HEK293 (cell line): ENCODE measurements at regions not wholly inside any gene's neighbourhood (a gene's known extent, or its start where the extent isn't known, plus 50 kb on each side); places are given as distances from the start of the nearest gene placed in this dataset.

ENCODE experiments used
- CTCF ChIA-PET: fragments of 350-600 bp; formaldehyde crosslinking; extraction: SDS; loops from one replicate; lab custom pipeline; 2021; ENCODE audit warnings: antibody characterized with exemption; lab: Yijun Ruan, JAX
- POLR2A ChIA-PET: fragments of 300-600 bp; formaldehyde crosslinking; extraction: SDS; loops from one replicate; lab custom pipeline; 2020; ENCODE audit warnings: antibody characterized with exemption, inconsistent platforms; lab: Yijun Ruan, JAX
- H3K27ac ChIP-seq: fragments of 200-500 bp; sonication (Bioruptor generic); 2 replicates; pipeline ENCODE4 v1.5.1; 2014; ENCODE audit warnings: low read depth, low read length, control low read depth, inconsistent platforms; ENCODE audit errors: extremely low read depth
- H3K36me3 ChIP-seq, 2 experiments: fragments of 200-500 bp in 1 of 2; sonication (Bioruptor generic) in 1 of 2; 1 replicate in 1 of 2; 2 replicates in 1 of 2; pipeline ENCODE4 v1.5.1; 2014 to 2017; ENCODE audit warnings: inconsistent platforms in 2 of 2, low read length in 2 of 2; ENCODE audit not compliant: control insufficient read depth in 2 of 2, insufficient read depth in 1 of 2
- H3K4me1 ChIP-seq: fragments of 200-500 bp; sonication (Bioruptor generic); 2 replicates; pipeline ENCODE4 v1.5.1; 2014; ENCODE audit warnings: mild to moderate bottlenecking, low read length, inconsistent platforms; ENCODE audit not compliant: control insufficient read depth, insufficient read depth
- H3K4me3 ChIP-seq: 2 replicates; pipeline ENCODE4 v1.5.1; 2011; ENCODE audit warnings: low read depth, mild to moderate bottlenecking, control low read depth, low read length, moderate library complexity
- H3K9me3 ChIP-seq: fragments of 200-500 bp; sonication (Bioruptor generic); 2 replicates; pipeline ENCODE4 v1.5.1; 2014; ENCODE audit warnings: low read depth, low read length, inconsistent platforms; ENCODE audit not compliant: control insufficient read depth, insufficient read depth
- HOXC10 ChIP-seq: sonication (generic); formaldehyde crosslinking; IDR thresholded peaks from 2 replicates; pipeline ENCODE4 v1.8.1; 2023; ENCODE audit warnings: mild to moderate bottlenecking, missing genetic modification reagents
- TCF7L2 ChIP-seq: IDR thresholded peaks from 2 replicates; pipeline ENCODE4 v1.6.1; 2011; ENCODE audit warnings: low read depth, mild to moderate bottlenecking, inconsistent platforms, low read length, moderate library complexity, borderline replicate concordance
- YY1 ChIP-seq: fragments of 450-650 bp; formaldehyde crosslinking; IDR thresholded peaks from 2 replicates; pipeline ENCODE4 v1.5.1; 2018; ENCODE audit warnings: missing biosample characterization, missing genetic modification characterization
- ZBTB1 ChIP-seq: fragments of 450-650 bp; formaldehyde crosslinking; IDR thresholded peaks from 2 replicates; pipeline ENCODE4 v1.5.1; 2016; ENCODE audit warnings: missing biosample characterization, missing genetic modification characterization
- ZBTB48 ChIP-seq: fragments of 450-650 bp; formaldehyde crosslinking; IDR thresholded peaks from 2 replicates; pipeline ENCODE4 v1.5.1; 2016; ENCODE audit warnings: missing biosample characterization, missing genetic modification characterization
- ZFP41 ChIP-seq: fragments of 450-650 bp; formaldehyde crosslinking; IDR thresholded peaks from 2 replicates; pipeline ENCODE4 v1.5.1; 2016; ENCODE audit warnings: missing biosample characterization, missing genetic modification characterization, borderline replicate concordance
- ZNF157 ChIP-seq: fragments of 450-650 bp; formaldehyde crosslinking; IDR thresholded peaks from 2 replicates; pipeline ENCODE4 v1.5.1; 2016; ENCODE audit warnings: missing biosample characterization, missing genetic modification characterization
- ZNF19 ChIP-seq: fragments of 450-650 bp; formaldehyde crosslinking; IDR thresholded peaks from 2 replicates; pipeline ENCODE4; 2016; ENCODE audit warnings: missing biosample characterization, missing genetic modification characterization, low read depth
- ZNF324 ChIP-seq: fragments of 450-650 bp; formaldehyde crosslinking; IDR thresholded peaks from 2 replicates; pipeline ENCODE4 v1.5.1; 2016; ENCODE audit warnings: missing biosample characterization, missing genetic modification characterization
- ZNF48 ChIP-seq: fragments of 450-650 bp; formaldehyde crosslinking; IDR thresholded peaks from 2 replicates; pipeline ENCODE4 v1.5.1; 2016; ENCODE audit warnings: missing biosample characterization, missing genetic modification characterization
- ZNF558 ChIP-seq: fragments of 450-650 bp; formaldehyde crosslinking; IDR thresholded peaks from 2 replicates; pipeline ENCODE4 v1.5.1; 2016; ENCODE audit warnings: missing biosample characterization, missing genetic modification characterization
- ZNF585B ChIP-seq: fragments of 450-650 bp; formaldehyde crosslinking; IDR thresholded peaks from 2 replicates; pipeline ENCODE4 v1.5.1; 2016; ENCODE audit warnings: missing biosample characterization, missing genetic modification characterization
- ZNF670 ChIP-seq: fragments of 450-650 bp; formaldehyde crosslinking; IDR thresholded peaks from 2 replicates; pipeline ENCODE4 v1.5.1; 2016; ENCODE audit warnings: missing biosample characterization, missing genetic modification characterization, low read depth
- TF ChIP-seq, protein P1 (sequence below): fragments of 450-650 bp; formaldehyde crosslinking; IDR thresholded peaks from 2 replicates; pipeline ENCODE4 v1.5.1; 2017; ENCODE audit warnings: missing biosample characterization, missing genetic modification characterization
- TF ChIP-seq, protein P2 (sequence below): fragments of 450-650 bp; formaldehyde crosslinking; IDR thresholded peaks from 2 replicates; pipeline ENCODE4 v1.5.1; 2016; ENCODE audit warnings: missing biosample characterization, missing genetic modification characterization
- TF ChIP-seq, protein P3 (sequence below): fragments of 450-650 bp; formaldehyde crosslinking; IDR thresholded peaks from 2 replicates; pipeline ENCODE4 v1.5.1; 2016; ENCODE audit warnings: missing biosample characterization, missing genetic modification characterization, borderline replicate concordance
- TF ChIP-seq, protein P4 (sequence below): fragments of 450-650 bp; formaldehyde crosslinking; IDR thresholded peaks from 2 replicates; pipeline ENCODE4 v1.5.1; 2016; ENCODE audit warnings: missing biosample characterization, missing genetic modification characterization
- TF ChIP-seq, protein P5 (sequence below): fragments of 450-650 bp; formaldehyde crosslinking; IDR thresholded peaks from 2 replicates; pipeline ENCODE4 v1.5.1; 2016; ENCODE audit warnings: missing biosample characterization, missing genetic modification characterization

DNA sequence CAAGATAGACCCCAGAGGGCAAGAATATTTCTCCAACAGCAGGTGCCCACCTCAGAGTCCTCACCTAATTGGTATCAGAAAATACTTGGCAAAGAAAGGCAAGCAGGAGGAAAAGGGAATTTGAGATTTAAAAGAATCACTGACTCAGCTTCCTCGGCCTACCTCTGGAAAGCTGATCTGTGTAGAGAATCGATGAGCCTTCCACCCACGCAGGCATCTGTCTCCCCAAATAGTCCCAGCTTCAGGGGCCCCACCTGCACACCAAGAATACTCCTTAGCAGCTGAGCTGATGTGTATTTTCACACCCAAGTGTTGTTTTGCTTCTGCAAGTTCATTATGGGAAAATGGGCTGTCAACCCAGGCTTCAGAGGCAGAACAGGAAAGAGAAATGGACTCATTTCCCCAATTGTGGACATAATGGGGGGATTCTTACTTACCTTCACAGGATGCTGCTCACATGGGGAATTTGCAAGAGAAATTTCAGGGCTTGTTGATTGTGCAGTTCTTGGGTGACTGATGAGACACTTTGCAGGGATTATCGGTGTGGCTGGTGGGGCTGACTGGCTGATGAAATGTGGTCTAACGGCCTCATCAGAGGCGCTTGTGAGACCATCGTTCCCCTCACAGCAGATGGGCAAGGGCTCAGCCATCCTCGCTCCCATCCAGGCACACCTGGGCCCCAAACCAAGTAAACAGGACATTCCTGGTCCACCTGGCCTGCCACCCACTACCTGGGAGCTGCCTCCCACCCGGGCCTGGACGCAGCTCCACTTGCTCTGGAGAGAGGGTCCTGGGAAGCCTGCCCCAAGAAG, 436.3 kb downstream of the PTPRU start:
- POLR2A ChIA-PET = no interaction called here
- no peak for TF ChIP-seq ZNF324
- H3K4me3 ChIP-seq = no peak overlapping the region

DNA sequence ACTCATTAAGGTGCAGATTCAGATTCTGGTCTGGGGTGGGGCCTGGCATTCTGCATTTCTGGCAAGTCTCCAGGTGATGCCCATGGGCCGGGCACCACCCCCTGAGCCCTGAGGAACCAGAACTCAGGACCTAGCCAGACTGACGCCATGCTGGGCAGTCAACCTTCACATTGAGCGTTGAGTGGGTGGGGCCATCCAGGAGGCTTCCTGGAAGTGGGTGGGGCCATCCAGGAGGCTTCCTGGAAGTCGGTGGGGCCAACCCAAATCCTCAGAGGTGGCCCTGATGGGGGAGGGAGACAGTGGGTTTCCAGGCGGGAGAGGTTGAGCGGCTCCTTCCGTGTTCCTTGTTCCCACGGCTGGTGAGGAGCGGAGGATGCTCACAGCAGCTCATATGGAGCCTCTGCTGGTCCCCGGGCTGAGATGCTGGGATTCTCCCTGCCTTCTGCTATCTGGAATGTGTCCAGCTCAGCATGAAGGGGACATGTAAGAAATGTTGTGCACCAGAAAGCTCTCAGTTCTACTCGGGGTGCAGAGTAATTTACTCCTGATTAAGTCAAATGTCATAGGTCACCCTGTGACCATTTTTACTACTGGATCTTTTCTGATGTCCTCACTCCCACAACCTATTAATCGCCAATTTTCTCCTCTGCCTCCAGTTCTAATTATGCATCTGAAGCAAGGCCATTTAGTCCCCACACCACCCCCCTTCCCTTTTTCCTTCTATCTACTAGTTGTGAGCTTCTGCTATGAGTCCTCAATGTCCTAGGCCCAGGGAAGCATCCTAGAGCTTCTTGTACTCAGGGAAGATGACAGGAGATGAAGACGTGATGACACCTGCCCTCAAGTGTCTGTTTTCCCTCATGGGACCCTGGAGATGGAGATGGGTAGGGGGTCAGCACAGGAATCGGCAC, 435.4 kb downstream of the PTPRU start:
- no peak overlapping the region for H3K27ac ChIP-seq
- no peaks in the 10 kb centered on the region for H3K4me1 ChIP-seq
- CTCF ChIA-PET = no interaction called here
- no peaks in the 10 kb centered on the region for H3K36me3 ChIP-seq
- TF ChIP-seq ZNF558 (tag by site-specific recombination) (no peak), ZNF585B (tag by site-specific recombination) (no peak), ZNF19 (tag by site-specific recombination) (no peak)
- TF ChIP-seq, all 188 proteins: peak for 0
- POLR2A ChIA-PET = no interaction called here
- Histone ChIP-seq H3K9me3 (no peaks in the 10 kb centered on the region), H3K4me3 (no peak overlapping the region)

More for the DNA sequence above, 436.3 kb downstream of the PTPRU start:
- no peaks in the 10 kb centered on the region for H3K9me3 ChIP-seq
- H3K36me3 ChIP-seq = no peaks in the 10 kb centered on the region
- H3K4me1 ChIP-seq = no peaks in the 10 kb centered on the region
- CTCF ChIA-PET = no interaction called here
- no peak overlapping the region for H3K27ac ChIP-seq

DNA sequence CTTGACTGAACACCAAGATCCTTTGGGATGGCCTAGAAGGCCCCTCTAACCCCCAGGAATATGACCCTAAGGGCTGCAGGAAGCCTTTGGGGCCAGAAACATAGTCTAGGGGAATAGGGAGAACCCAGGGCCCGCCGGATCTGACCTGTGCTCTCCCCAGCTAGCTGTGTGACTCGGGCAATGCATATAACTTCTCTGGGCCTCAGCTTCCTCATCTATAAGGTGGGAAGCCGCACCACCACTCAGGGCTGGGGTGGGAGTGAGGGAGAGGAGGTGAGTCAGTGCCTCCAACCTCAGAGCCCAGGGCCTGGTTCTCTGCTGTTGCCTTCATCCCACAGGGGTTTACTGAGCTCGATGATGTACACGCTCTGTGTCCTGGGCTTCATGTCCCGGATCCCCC, 434.4 kb downstream of the PTPRU start:
- Histone ChIP-seq H3K27ac (no peak overlapping the region), H3K4me3 (no peak overlapping the region), H3K4me1 (no peaks in the 10 kb centered on the region), H3K9me3 (no peaks in the 10 kb centered on the region), H3K36me3 (no peaks in the 10 kb centered on the region)
- POLR2A ChIA-PET = no interaction called here
- CTCF ChIA-PET = no interaction called here
- TF ChIP-seq ZNF157 (tag by site-specific recombination) (no peak), ZNF670 (tag by site-specific recombination) (no peak), YY1 (tag by site-specific recombination) (no peak), ZNF48 (tag by site-specific recombination) (no peak), ZFP41 (tag by site-specific recombination) (no peak), ZBTB1 (tag by site-specific recombination) (no peak), ZBTB48 (no peak), TCF7L2 (no peak), HOXC10 (CRISPR knock-in tag) (no peak)
- TF ChIP-seq, protein P1, sequence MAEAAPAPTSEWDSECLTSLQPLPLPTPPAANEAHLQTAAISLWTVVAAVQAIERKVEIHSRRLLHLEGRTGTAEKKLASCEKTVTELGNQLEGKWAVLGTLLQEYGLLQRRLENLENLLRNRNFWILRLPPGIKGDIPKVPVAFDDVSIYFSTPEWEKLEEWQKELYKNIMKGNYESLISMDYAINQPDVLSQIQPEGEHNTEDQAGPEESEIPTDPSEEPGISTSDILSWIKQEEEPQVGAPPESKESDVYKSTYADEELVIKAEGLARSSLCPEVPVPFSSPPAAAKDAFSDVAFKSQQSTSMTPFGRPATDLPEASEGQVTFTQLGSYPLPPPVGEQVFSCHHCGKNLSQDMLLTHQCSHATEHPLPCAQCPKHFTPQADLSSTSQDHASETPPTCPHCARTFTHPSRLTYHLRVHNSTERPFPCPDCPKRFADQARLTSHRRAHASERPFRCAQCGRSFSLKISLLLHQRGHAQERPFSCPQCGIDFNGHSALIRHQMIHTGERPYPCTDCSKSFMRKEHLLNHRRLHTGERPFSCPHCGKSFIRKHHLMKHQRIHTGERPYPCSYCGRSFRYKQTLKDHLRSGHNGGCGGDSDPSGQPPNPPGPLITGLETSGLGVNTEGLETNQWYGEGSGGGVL (tag by site-specific recombination) = no peak
- TF ChIP-seq, protein P2, sequence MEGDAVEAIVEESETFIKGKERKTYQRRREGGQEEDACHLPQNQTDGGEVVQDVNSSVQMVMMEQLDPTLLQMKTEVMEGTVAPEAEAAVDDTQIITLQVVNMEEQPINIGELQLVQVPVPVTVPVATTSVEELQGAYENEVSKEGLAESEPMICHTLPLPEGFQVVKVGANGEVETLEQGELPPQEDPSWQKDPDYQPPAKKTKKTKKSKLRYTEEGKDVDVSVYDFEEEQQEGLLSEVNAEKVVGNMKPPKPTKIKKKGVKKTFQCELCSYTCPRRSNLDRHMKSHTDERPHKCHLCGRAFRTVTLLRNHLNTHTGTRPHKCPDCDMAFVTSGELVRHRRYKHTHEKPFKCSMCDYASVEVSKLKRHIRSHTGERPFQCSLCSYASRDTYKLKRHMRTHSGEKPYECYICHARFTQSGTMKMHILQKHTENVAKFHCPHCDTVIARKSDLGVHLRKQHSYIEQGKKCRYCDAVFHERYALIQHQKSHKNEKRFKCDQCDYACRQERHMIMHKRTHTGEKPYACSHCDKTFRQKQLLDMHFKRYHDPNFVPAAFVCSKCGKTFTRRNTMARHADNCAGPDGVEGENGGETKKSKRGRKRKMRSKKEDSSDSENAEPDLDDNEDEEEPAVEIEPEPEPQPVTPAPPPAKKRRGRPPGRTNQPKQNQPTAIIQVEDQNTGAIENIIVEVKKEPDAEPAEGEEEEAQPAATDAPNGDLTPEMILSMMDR = no peak
- TF ChIP-seq, protein P3, sequence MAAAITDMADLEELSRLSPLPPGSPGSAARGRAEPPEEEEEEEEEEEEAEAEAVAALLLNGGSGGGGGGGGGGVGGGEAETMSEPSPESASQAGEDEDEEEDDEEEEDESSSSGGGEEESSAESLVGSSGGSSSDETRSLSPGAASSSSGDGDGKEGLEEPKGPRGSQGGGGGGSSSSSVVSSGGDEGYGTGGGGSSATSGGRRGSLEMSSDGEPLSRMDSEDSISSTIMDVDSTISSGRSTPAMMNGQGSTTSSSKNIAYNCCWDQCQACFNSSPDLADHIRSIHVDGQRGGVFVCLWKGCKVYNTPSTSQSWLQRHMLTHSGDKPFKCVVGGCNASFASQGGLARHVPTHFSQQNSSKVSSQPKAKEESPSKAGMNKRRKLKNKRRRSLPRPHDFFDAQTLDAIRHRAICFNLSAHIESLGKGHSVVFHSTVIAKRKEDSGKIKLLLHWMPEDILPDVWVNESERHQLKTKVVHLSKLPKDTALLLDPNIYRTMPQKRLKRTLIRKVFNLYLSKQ = no peak
- TF ChIP-seq, protein P4, sequence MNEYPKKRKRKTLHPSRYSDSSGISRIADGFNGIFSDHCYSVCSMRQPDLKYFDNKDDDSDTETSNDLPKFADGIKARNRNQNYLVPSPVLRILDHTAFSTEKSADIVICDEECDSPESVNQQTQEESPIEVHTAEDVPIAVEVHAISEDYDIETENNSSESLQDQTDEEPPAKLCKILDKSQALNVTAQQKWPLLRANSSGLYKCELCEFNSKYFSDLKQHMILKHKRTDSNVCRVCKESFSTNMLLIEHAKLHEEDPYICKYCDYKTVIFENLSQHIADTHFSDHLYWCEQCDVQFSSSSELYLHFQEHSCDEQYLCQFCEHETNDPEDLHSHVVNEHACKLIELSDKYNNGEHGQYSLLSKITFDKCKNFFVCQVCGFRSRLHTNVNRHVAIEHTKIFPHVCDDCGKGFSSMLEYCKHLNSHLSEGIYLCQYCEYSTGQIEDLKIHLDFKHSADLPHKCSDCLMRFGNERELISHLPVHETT (tag by site-specific recombination) = no peak
- TF ChIP-seq, protein P5, sequence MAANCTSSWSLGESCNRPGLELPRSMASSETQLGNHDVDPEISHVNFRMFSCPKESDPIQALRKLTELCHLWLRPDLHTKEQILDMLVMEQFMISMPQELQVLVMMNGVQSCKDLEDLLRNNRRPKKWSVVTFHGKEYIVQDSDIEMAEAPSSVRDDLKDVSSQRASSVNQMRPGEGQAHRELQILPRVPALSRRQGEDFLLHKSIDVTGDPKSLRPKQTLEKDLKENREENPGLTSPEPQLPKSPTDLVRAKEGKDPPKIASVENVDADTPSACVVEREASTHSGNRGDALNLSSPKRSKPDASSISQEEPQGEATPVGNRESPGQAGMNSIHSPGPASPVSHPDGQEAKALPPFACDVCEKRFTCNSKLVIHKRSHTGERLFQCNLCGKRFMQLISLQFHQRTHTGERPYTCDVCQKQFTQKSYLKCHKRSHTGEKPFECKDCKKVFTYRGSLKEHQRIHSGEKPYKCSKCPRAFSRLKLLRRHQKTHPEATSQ (tag by site-specific recombination) = no peak
